NCI-H2107 treated with DMSO at 0.1 percent for 48 hours (cell line): ENCODE measurements at regions not wholly inside any gene's neighbourhood (a gene's known extent, or its start where the extent isn't known, plus 50 kb on each side); places are given as distances from the start of the nearest gene placed in this dataset.
"Not testable (repeated sequence)": the region's sequence is repeated elsewhere in the genome, so short reads cannot be mapped to it uniquely, and the experiment has no call there.

Experiments used
- DNase-seq: peaks from one replicate; lab custom pipeline; 2025; ENCODE audit not compliant: unreplicated experiment; lab: John Stamatoyannopoulos, UW

DNA sequence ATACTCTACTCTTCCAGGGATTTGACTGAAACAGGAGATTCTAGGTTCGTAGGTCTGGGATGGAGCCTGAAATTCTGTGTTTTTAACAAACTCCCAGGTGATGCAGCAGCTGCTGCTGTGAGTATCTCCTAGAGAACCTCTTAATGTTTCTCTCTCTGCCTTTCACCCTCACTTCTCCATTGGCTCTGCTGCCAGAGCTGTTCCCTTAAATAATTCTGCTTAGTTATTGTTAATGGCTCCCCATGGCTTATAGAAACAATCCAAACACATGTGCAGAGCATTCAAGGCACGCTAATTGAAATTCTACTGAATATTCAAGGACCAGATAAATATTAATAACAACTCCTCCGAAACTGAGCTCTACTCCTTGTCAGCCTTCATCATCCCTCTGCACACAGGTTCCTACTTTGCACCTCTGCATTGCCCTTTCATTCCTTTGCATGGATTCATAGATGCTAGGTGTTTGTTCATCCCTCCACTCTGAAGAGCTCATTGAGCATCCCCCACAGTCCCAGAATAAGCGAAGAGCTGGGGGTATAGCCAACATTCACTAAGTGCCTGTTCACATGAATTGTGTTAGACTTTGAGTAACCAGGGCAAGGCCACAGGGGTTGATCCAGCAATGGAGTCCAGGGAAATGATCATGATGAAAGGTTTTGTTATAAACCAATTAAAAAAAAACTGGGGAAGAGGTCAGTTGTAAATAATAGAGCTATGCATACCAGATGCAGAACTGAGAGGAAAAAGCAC, 488.4 kb upstream of the JAG1 start:
- no peak for DNase-seq

GRCh38 chr20:11165789-11166188, 492.0 kb upstream of the JAG1 start:
- DNase-seq, result no peak

- DNase-seq, result no peak
These were observed 492.9 kb upstream of the JAG1 start for GRCh38 chr20:11166712-11167111.

GRCh38 chr20:11168026-11168425, 494.2 kb upstream of the JAG1 start:
- DNase-seq, result no peak

GRCh38 chr20:11170025-11170424, 496.2 kb upstream of the JAG1 start:
- no peak for DNase-seq

- DNase-seq, result no peak
These were observed 496.8 kb upstream of the JAG1 start for GRCh38 chr20:11170565-11170964.

GRCh38 chr20:11172881-11173280, 499.1 kb upstream of the JAG1 start:
- no peak for DNase-seq

GRCh38 chr20:11173916-11174315, 500.1 kb upstream of the JAG1 start:
- DNase-seq, result no peak

- DNase-seq, result no peak
These were observed 501.1 kb upstream of the JAG1 start for GRCh38 chr20:11174861-11175260.

DNA sequence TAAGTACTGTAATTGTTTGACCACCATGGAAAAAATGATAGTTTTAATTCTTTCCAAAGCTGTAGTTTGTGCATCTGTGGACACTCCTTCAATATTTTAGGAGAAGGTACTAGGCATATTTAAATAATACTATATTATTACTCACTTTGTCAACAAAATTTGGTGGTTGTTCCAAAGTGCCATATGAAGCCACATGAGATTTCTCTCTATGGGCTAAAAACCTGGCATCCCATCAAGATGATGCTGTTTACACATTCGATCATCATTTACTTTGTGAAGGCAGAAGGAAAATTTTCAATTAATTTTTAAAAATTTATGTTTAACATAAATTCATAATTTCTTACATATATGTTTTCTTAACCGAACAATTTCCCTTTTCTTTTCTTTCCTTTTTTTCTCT, 502.6 kb upstream of the JAG1 start:
- no peak for DNase-seq

DNA sequence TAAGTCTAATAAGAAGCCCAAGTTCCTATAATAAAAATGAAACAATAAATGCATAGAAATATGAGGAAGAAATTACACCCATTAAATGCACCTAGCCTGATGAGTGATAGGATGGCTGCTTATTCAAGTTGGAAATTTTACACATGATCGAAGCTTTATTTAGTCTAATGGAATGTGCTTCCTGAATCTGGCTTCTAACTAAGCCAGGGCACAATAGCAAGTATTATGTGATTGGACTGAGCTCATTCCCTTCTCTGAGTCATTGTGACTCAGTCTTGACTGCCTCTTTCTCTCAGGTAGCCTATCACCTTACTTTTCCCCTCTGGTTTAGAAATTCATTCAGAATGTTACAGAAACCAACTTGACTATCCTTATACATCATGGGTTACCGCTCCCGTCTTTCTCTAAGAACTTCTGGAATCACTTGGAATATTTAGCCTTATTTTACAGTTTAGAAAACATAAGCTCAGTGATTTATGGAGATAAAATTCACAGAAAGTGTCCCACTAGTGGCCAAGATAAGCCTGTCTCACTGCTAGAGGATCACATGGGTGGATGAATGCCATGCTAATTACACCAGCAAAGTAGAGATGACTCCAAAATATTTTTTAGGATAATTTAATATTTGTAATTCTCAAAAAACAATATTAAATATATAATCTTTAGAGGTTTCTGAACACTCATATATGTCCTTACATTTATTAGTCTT, 505.3 kb upstream of the JAG1 start:
- DNase-seq, result no peak

GRCh38 chr20:11180186-11180585, 506.4 kb upstream of the JAG1 start:
- no peak for DNase-seq

DNA sequence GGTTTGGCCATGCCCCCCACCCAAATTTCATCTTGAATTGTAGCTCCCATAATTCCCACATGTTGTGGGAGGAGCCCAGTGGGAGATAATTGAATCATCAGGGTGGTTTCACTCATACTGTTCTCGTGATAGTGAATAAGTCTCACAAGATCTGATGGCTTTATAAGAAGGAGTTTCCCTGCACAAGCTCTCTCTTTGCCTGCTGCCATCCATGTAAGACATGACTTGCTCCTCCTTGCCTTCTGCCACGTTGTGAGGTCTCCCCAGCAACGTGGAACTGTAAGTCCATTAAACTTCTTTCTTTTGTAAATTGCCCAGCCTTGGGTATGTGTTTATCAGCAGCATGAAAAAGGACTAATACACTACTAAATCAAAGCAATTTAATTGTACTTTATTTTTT, 507.3 kb upstream of the JAG1 start:
- DNase-seq, result not testable (repeated sequence)

DNA sequence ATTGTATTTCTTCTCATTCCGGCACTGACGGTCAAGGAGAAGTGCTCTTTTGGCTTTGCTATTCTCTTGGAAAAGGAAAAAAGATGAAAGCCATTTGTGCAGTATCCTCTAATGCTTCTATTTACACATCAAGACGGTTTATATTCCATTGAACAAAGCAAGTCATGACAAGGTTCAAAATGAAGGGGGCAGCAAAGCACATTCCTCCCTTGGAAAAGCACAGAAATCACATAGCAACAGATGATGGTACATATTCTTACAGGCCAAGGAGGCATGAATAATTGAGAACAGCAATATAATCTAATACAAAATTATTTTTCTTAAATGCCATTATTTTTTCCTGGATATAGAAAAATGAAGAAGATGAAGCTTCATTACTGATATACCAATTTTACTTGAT, 508.2 kb upstream of the JAG1 start:
- no peak for DNase-seq

- no peak for DNase-seq
These were observed 508.9 kb upstream of the JAG1 start for GRCh38 chr20:11182720-11183119.

- DNase-seq, result no peak
These were observed 512.7 kb upstream of the JAG1 start for GRCh38 chr20:11186301-11187008.

DNA sequence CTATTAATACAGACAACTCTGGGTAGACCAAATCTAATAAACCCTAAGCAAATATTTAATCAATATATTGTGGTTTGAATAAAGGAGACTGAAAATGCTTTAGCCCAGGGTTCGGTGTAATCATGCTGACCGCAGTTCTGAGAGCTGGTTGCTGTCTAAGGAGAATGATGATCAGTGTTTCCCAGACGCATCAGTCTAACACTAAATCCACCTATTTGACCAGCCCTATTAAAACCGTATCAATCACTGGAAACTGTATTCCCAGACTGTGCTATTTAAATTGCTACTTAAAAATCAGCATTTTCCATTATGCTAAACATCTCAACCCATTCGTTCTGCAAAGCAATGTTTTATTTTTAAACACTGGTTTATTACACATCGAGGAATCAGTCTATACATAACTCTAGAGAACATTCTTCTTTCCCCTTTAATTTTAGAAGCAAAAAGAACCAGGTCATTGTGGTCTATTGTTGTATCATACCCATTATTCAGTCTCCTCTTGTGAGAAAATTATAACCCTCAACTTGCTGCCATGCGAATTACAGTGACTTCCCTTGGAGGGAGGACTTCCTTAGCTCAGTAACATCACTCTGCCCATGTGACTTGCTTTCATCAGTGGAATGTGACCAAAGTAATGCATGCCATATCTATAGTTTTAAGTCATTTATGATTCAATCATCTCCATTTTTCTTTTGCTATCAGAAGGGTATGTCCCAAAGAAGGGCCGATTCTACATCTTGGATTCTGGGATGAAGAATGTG, 515.2 kb upstream of the JAG1 start:
- DNase-seq, result no peak

DNA sequence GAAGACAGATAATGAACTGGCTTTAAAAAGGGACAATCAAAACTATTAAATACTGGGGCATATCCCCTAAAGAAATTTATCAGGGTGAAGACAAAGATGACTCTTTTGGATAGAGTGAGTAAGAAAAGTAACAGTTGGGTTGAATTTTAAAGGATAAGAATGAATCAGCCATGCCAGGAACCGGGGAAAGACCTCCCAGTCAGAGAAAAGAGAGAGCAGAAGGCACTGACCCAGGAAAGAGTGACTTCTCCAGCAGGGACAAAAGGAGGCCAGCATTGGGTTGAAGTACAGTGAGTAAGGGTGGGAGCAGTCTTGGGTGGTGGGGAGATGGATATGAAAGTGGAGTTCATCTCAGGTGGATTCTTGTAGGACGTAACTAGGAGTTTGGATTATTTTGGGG, 516.9 kb upstream of the JAG1 start:
- DNase-seq, result no peak

- DNase-seq, result no peak
These were observed 518.3 kb upstream of the JAG1 start for GRCh38 chr20:11192106-11192505.

DNA sequence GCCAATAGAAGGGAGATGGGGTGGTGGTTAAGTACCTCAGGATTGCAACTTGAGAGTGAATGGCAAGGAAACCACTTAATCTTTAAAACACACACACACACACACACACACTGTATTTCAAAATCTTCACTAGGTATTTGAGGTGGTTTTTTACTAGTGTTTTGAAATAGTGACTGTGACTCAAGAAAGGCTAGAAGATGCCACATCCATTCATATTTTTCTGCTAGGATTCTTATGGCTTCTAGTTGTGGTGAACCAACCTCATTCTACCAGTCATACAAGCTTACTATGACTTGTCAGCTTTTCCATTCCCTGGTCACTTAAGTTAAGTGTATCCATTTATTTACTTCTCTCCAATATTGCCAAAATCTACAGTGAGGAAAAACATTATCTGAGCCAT, 519.4 kb upstream of the JAG1 start:
- DNase-seq, result no peak

GRCh38 chr20:11195169-11195568, 521.4 kb upstream of the JAG1 start:
- DNase-seq, result no peak
